Smooth muscle cell of the brain vasculature (primary cell): ENCODE measurements at regions not wholly inside any gene's neighbourhood (a gene's known extent, or its start where the extent isn't known, plus 50 kb on each side); places are given as distances from the start of the nearest gene placed in this dataset.
"Not testable (repeated sequence)": the region's sequence is repeated elsewhere in the genome, so short reads cannot be mapped to it uniquely, and the experiment has no call there.

Experiments used
- DNase-seq: peaks from one replicate; pipeline ENCODE4 v3.0.0-alpha.2; 2012; ENCODE audit warnings: low read depth, low spot score

DNA sequence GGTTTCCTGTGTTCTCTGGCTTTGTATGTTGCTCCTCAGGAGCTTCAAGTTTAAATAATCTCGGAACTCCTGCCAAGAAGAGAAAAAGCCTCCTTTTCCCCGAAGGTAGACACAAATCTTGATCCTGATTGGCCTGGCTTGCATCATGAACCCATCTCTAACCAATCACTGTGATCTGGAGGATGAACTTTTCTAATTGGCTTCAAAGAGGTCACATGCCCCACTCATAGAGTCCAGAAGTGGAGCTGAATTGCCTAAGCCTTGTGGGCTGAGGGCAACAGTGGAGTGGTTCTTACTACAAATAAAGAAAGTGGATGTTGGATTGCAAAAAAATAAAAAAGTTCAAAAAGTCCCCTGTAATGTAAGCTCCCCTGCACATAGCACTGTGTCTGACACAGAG lies 245.9 kb downstream of the MID1IP1 start:
- no peak for DNase-seq

DNA sequence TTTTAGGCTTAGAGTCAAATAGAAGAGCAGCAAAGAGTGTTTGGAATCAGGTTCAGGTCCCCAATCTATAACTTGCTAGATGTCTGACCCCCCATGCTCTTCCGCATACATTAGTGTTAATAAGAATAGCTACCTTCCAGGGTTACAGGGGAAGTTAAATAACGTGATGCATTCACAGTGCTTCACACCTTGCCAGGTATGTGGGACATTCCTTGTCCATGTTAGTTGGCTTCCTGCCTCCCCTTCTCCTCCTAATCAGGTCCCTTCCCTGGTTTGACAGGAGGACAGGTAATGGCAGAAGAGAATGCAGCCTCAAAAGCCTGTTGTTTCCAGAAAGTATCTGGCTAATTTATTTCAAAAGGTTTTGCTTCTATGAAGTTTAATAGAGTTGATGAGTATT lies 248.7 kb downstream of the MID1IP1 start:
- no peak for DNase-seq

DNA sequence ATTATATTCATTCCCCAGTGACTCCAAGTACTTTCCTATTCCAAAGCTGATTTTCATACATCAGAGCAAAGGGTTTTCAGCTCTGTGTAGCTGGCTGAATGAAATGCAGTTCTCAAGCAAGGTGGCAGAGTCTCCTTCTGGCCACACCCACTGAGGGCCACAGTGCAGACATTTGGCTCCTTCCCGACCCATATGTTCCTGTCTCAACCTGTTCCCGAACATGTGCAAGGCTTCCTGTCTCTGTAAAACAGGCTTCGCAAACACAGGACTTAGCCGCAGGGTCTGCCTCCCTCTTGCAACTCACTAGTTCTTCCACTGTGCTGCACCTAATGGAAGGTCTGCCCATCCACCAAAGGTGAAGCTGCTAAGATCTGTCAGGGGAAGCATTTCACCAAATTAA lies 249.2 kb downstream of the MID1IP1 start:
- no peak for DNase-seq

DNA sequence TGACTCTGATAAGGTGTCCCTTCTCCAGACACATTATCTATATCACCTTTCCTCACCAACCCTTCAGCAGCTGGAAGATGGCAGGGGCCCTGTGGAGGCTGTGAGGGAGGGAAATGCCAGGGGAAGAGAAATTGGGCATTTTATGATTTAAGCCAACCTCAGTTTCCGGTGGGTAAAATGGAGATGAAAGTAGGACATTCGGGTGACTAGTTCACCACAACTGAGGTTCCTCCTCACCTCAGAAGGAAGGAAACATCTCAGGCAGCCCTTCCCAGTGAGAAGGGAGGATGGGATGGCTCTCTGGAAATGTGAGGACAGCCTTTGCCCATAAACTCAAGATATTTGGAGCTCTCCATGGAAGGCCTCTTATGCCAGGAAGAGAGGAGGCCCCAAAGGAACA lies 251.5 kb downstream of the MID1IP1 start:
- no peak for DNase-seq

DNA sequence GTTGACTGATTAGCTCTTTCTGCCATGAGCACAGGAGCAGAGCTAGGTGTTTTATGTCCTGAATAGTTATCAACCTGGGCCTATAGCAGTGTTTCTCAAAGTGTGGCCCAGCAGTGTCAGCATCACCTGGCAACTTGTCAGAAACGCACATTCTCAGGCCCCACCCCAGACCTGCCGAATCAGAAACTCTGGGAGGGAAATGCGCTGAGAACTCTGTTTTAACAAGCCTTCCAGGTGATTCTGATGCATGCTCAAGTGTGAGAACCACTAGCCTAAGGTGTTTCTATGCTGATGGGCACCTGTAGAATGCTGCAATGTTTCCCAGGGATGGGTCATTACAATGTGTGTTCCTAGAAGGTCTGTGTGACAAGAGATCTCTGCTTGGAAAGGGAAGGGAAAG lies 257.5 kb downstream of the MID1IP1 start:
- DNase-seq = no peak

DNA sequence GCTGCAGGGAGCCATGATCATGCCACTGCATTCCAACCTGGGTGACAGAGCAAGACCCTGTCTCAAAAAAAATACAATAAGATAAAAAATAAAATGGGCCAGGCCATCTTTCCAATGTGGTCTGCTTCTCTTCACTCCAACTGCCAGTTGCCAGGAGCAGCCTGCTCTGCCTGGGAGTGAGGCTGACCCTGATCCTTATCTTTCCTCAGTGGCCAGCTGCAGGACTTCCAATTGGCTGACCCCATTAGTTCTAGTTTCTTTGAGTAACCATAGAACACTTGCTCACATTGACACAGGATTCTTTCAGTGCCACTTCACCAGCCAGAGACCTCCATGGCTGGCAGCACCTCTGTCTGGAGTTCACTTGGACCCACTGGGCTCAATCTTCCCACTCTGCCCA lies 258.6 kb downstream of the MID1IP1 start:
- no peak for DNase-seq

DNA sequence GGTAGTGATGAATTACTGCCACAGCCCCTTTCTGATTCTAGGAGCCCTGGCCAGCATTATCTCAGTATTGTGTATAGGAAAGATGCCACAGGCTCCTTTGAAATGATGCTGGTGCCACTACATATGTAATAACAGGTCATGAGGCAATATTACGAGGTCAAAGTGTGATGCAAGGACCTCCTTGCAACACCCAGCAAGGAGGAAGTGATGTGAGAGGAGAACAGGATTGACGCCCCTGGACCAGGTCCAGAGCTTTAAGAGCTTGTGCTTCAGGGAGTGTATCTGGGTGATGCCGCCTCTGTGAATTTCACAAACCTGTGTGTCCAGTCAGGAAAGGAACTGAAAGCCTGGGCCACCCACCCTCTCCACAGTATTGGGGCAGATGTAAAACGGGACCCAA lies 261.8 kb downstream of the MID1IP1 start:
- no peak for DNase-seq

DNA sequence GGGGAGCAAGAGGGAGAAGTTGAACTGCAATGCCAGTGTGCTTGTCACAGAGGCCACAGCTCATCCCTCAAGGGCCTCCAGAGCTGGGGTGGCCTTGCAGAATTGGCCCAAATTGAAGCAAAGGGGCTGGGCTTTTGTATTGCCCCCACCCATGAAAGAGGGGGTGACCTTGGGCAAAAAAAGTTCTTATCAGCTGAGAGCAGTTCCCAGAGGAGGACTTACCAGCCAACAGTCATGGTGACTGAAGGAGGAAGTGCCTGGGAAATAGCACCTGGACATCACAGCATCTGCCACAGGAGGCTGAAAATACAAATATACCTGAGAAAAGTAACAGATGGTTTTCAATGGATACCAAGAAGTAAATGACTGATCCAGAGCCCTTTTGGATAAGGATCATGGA lies 262.4 kb downstream of the MID1IP1 start:
- DNase-seq = no peak

DNA sequence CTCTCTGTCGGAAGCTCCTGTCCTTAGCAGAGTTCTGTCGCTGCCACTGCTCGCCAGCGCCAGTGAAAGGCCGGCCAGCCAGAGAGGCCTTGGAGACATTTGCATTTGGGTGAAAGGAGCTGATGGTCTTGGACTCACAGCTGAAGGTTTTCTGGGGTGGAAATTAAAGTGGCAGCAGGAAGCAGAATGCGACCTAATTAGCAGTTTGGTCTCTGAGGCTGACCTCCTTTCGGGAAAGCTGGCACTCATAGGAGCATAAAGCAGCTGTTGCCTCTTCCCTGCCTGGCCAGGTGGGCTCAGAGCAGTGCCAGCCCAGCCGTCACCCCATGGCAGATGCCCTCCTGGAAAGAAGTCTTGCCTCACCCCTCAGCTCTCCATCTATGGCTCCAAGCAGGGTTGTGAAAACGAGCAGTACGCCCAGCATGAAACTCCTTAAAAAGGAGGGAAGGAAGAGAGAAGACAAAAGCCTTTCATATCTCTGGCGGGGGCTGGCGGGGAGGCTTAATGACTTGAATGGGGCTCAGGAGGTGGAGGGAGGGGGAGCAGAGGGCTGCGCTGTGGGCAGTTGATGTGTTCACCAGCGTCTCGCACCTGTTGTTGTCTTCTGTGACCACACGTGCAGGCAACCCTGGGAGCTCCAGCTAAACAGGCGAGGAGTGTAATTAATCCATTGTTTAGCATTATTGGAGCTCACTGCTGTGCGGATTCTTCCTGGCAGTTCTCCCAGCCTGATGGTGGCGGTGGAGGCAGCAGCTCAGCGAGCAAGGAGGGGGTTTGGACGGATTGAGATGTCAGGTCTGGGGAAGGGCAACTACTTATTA lies 264.0 kb downstream of the MID1IP1 start:
- no peak for DNase-seq

DNA sequence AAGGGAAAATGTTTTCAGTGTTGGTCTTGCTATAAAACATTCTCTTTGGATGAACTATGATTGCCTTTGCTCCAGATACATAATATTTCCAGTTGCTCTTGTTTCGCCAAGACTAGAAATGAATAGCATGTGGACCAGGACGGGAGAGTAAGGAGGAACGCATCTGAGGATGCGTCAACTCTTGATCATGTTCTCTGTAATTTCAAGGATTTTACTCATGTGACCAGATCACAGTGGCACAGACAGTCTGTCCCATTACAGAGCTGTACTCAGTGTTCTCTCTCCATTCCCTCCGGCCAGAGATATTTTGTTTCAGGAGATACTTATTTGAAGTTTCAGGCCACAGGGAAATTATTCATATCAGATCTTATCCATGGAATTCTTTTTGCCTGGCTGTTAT lies 266.6 kb downstream of the MID1IP1 start:
- no peak for DNase-seq

DNA sequence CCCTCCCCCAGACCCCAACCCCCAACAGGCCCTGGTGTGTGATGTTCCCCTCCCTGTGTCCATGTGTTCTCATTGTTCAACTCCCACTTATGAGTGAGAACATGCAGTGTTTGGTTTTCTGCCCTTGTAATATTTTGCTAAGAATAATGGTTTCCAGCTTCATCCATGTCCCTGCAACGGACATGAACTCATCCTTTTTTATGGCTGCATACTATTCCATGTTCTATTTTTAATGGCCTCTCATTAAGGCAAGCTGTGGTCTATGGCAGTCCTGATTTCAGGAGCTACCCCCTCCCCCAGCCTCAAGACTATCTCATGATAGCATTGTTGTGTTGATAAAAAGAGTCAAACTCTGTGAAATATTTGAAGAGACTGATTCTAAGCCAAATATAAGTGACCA lies 267.4 kb downstream of the MID1IP1 start:
- DNase-seq = not testable (repeated sequence)

DNA sequence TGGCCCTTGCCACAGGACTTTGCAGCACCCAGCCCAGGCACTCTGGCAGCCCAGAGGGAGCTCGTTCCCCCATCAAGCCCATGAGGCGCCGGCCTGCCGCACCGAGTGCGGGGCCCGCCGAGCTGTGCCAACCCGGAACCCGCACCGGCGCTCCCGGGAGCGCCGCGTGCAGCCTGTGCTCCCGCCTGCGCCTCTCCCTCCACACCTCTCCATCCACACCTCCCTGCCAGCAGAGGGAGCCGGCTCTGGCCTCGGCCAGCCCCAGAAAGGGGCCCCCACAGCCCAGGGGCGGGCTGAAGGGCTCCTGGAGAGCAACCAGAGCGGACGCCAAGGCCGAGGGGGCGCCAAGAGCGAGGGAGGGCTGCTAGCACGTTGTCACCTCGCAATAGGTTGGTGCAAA lies 268.8 kb downstream of the MID1IP1 start:
- DNase-seq = no peak

DNA sequence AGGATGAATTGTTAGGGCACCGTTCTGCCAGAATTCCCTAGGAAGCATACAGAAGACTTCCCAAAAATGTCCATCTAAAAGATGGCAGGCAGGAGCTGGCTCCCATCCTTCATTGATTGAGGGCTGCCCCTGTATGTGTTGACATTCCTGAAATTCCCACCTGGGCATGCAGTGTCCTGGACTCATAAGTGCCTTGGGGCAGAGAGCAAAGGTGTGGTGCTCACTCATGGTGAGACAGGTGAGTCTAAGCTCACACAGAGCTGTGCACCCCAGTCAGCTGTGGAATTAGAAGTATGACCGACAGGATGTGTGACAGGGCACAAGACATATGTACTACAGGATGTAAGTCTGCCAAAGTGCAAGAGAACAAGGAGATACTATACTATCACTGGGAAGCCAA lies 271.9 kb downstream of the MID1IP1 start:
- no peak for DNase-seq

DNA sequence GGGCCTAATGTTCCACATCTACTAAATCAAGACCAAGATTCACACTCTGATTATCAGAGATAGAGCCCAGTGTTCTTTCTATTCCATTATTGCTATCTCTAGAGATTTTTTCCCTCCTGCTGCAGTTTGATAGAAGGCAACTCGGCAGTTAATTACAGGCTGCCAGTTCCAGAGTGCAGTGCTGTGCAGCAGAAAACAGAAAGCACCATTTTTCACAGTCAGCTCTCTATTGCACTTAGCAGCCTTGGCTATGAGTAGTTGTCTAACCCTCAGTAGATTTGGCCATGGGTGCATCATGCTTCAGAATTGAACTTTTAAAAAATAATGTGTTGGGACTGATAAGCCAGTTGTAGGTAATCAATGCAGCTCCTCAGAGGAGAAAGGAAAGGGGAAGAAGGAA lies 295.3 kb downstream of the MID1IP1 start:
- no peak for DNase-seq

DNA sequence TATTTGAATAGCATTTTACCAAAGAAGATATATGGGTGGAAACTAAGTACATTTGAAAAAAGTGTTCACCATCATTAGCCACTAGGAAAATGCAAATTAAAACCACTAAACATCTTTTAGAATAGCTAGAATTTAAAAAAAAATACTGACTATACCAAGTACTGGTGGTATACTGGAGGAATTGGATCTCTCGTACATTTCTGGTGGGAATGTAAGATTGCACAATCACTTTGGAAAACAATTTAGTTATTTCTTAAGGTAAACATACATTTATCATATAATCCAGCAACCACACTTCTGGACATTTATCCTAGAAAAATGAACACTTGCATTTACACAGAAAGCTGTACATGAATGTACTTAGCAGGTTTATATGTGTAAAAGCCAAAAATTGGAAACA lies 303.5 kb downstream of the MID1IP1 start:
- no peak for DNase-seq

DNA sequence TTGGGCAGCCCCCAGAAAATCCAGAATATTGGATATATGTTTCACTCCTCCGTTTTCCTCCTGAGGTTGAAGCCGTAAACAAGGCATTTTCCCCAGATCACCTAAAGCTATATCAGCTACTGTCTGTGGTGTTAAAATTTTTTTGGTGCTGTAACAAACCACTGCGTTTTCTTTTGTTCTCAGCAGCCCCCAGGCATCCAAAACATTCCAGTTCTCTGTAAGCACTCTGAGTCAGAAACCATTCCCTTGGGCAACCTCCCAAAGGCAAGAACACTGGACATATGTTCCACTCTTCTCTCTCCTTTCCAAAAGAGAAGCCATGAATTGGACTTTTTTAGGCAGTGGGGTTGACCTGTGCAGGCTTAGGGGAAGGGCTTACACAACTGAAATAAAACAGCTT lies 310.9 kb downstream of the MID1IP1 start:
- no peak for DNase-seq

DNA sequence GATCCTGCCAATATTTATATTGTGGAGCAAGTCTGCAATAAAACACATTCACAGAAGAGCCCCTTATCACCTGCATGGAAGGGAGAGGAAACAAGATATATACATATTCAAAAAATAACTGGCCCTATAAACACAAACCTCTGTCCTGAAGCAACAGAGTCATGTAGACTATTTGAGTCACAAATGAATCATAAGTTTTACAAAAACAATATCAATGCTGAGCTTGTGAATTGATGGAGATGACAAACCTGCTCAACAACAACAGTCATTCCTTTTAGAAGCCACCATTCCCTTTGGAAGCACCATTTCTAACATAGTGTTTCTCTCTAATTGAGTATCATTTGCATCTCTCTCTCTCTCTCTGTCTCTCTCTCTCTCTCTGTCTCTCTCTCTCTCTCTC lies 313.9 kb downstream of the MID1IP1 start:
- DNase-seq = no peak

DNA sequence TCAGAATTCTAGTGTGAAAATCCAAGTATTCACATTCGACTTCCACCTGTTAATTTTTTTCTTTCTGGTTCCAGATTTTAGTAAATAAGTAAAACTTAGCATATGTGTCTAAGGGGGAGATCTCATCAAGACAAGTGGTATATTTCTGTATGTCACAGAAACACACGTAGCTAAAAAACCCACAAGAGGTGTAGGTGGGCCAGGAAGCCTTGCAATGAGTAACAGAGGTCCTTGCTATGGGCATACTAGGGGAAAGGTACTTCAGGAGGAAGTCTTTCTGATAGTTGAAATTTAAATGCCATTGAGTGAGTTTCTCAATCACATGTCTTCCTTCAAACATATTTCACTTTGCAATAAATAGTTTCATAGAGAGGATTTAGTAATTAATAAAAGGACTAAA lies 315.8 kb downstream of the MID1IP1 start:
- no peak for DNase-seq

DNA sequence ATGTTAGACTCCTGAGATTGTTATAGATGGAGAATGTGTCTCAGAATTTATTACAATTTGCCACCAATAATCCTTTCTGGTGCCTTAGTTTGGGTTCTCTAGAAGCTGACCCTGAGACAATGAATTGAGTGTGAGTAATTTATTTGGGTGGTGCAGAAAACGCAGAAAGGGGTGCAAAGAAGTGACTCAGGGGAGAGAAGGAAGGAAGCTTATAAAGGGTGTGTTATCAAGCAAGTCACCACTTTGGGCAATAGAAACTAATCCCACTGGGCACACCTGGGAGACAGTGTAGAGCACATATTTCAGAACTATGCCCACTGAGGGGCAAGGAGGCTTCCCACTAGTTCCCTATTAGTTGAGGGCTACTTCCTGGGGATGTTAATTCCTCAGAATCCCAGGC lies 320.6 kb downstream of the MID1IP1 start:
- DNase-seq = no peak

DNA sequence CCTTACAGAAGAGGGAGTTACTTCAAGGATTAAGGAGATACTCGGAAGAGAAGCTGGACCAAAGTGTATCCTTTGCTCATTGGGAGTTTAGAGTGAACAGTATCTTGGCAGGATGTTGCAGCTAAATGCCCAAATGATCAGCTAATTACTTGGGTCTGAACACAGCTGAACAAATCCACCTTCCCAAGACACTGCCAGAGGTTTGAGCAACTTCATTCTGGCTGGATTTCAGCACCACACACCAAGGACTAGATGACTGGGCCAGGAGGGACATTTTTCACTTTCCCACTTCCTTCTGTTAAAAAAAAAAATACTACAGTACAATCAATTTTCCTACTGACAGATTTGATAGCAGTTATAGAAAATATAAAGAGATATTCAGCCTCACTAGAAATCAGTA lies 324.6 kb downstream of the MID1IP1 start:
- no peak for DNase-seq

DNA sequence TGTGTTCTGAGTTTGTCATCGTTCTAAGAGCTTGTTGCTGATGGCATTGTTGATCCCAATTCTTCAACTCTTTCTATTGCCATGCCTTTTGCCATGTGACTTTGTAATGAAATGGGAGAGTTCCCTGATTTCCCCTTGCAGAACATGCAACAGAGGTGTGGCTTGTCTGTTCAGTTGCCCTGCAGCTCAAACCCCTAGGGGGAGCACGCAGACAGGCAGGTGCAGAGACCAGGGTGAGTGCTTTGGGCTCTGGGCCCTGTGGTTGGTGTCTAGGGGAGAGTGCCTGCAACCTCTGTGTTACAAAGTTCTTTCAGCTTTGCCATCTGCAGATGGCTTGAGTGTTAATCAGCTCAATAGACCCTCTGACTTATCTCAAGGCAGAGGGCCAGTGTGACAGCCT lies 332.7 kb downstream of the MID1IP1 start:
- DNase-seq = no peak

DNA sequence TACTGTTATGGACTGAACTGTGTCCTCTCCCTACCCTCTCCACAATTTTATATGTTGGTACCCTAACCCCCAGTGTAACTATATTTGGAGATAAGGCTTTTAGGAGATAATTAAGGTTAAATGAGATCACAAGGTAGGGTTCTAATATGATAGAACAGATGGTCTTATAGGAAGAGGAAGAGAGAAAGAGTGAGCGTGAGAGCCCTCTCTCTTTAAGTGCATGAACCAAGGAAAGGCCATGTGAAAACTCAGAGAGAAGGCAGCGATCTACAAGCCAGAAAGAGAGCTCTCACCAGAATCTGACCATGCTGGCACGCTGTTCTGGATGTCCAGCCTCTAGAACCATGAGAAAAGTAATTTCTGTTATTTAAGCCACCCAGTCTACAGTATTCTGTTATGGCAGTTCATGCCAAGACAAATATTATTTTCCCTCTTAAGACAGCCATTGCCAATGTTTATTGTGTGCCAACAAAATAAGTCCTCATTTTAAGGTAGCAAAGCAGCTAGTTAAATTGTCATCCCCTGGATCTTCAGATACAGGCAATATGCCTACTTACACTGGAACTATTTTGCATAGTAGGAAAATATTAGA lies 336.2 kb downstream of the MID1IP1 start:
- no peak for DNase-seq

DNA sequence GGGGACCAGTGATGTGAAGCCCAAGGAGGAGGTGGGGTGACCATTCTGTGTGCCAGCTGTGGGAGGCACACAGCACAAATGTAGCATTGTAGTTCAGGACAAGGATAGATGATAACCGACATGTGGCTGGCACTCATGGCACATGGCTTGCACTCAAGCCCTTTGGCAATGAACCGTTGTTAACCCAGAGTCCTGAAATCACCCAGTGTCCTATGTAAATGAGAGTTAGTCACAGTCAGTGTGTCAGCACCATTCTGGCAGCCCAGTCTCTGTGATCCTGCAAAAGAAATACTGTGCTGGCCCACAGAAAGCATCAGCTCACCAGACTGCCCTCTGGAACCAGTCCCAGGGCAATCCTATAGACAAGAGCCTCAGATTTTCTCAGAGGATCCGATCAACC lies 339.3 kb downstream of the MID1IP1 start:
- no peak for DNase-seq

DNA sequence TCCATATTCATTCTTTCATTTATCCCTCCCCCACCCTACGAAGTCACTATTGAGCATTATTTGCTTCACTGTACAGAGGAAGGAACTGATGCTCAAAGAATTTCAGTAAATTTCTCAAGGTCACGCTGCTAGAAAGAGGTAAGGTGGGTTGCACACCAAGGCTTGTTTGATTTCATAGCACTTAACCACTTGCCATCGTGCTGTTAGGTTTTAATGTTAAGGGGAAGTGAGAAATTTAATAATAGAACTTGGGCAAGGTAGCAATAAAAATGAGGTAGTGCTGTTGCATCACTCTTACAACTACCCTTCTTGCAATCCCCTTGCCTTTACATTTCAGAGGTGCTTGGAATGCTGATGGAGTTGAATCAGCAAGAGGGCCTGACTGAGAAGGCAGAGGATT lies 343.1 kb downstream of the MID1IP1 start:
- no peak for DNase-seq
